ENCODE measurements at regions not wholly inside any gene's neighbourhood (a gene's known extent, or its start where the extent isn't known, plus 50 kb on each side); places are given as distances from the start of the nearest gene placed in this dataset.

DNA sequence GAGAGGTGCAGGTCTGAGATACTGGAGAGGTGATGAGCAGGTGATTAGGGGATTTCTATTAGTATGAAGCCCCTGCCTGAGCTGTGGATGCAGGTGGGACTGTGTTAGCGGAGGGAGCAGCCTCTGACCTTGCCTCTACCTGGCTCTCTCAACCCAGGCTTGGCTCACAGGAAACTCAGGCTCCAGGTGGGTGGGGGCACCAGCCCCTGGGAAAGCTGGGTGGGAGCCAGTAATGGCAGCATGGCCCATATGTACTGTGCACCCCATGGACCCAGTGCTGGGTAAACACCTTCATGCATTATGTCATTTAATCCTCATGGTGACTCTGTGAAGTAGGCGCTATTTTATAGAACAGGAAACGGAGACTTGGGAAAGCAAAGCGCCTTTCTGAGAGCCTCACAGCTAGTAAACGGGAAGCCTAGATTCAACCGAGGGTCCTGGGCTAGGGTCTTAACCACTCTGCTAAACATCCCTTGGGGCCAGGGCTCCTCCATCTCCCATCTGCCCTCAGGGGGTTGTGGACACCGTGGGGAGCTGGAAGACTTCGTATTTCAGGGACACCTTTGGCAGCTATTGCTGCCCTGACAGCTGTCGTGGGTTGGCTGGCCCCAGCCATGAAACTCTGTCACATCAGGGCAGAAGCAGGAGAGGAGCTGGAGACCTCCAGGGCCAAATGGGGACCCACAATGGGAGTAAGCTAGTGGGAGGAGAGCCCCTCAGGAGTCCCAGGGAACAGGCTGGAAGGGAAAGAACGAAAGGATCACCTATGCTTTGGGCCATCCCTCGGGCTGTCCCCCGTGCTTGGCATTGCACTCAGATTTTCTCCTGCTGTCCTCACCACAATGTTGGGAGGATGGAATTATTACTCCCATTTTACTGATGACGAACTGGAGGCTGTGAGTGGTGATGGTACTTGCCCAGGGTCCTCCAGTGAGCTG lies 59.6 kb upstream of the CSF3R start:
- H3K4me3 Mint-ChIP-seq, result no peak overlapping the region
- no peak for DNase-seq
- H3K9me3 Mint-ChIP-seq, result no peaks in the 10 kb centered on the region
- no peaks in the 10 kb centered on the region for H3K4me1 Mint-ChIP-seq
- H3K27ac Mint-ChIP-seq, result no peak overlapping the region
- ChIA-PET CTCF (interaction anchor here (0.6 kb wide), 1 partner anchor 11 kb away, joined by 3 read pairs; no protein-coding TSS in a partner anchor), POLR2A (interaction anchor here (0.7 kb wide), 1 partner anchor 9 kb away, joined by 3 read pairs; no protein-coding TSS in a partner anchor)
- peaks cover 23% of the 10 kb centered on the region for H3K27me3 Mint-ChIP-seq
- no peaks in the 10 kb centered on the region for H3K36me3 Mint-ChIP-seq (ENCODE audit: low read depth)

DNA sequence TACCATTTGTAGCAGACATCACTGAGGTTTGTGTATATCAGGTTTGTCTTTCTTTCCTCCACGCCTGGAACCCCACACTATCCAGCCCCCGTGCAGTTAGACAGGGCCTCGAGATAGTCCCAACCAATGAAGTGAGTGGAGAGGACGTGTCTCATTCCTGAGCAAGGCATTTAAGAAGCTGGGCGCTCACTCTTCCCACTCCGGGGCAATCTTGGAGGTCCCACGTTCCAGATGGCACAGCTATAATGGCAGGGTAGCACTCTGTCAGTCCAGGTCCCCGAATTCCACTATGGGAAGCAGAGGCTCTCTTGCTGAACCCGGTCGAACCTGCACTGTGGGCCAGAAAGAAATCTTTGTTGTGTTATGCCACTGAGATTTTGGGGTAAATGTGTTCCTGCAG lies 57.3 kb upstream of the CSF3R start:
- no peak overlapping the region for H3K4me3 Mint-ChIP-seq
- DNase-seq, result no peak
- H3K9me3 Mint-ChIP-seq, result no peaks in the 10 kb centered on the region
- ChIA-PET CTCF (no interaction called here), POLR2A (no interaction called here)
- H3K27me3 Mint-ChIP-seq, result peaks cover 14% of the 10 kb centered on the region
- H3K27ac Mint-ChIP-seq, result no peak overlapping the region
- no peaks in the 10 kb centered on the region for H3K36me3 Mint-ChIP-seq (ENCODE audit: low read depth)
- no peaks in the 10 kb centered on the region for H3K4me1 Mint-ChIP-seq

DNA sequence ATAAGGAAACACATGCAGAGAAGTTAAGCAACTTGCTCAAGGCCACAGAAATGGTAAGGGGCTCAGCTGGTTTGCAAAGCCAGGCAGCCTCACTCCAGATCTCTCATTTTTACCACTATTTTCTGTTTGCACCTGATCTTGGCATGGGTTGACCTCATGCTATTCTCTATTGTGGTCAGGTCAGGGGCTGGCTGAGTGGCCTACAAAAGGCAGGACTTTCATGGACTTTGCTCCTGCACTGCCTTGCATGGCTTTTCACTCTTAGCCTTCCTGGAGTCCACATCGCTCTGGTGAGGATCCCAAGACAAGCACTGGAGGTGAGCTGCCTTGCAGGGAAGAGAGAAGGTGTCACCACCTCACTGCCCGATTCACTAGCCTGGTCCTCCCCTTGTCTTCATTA lies 56.8 kb upstream of the CSF3R start:
- Mint-ChIP-seq H3K27me3 (peaks cover 15% of the 10 kb centered on the region), H3K9me3 (no peaks in the 10 kb centered on the region), H3K27ac (no peak overlapping the region), H3K36me3 (ENCODE audit: low read depth) (no peaks in the 10 kb centered on the region), H3K4me3 (no peak overlapping the region), H3K4me1 (no peaks in the 10 kb centered on the region)
- CTCF ChIA-PET, result no interaction called here
- POLR2A ChIA-PET, result no interaction called here
- no peak for DNase-seq

DNA sequence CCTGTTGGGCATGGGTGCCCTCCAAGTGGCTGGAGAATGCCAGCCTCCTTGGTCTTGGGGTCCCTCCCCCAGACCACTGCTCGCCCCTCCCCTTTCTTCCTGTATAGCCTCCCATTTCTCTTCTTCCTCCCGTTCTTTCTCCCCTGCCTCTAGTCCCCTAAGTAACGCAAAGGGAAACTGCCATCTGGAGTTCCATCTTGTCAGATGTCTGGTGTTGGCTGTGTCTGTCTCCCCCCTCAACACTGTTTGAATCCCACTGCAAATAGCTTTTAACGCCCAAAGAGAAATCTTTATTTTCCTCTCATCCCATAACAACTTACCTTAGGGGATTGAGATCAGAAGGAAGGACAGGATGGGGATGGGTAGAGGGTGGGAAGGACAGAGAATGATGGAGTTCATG lies 55.3 kb upstream of the CSF3R start:
- ChIA-PET POLR2A (no interaction called here), CTCF (no interaction called here)
- H3K27ac Mint-ChIP-seq, result no peak overlapping the region
- DNase-seq, result no peak
- no peaks in the 10 kb centered on the region for H3K36me3 Mint-ChIP-seq (ENCODE audit: low read depth)
- H3K4me3 Mint-ChIP-seq, result no peak overlapping the region
- H3K4me1 Mint-ChIP-seq, result no peaks in the 10 kb centered on the region
- peaks cover 15% of the 10 kb centered on the region for H3K27me3 Mint-ChIP-seq
- H3K9me3 Mint-ChIP-seq, result no peaks in the 10 kb centered on the region

DNA sequence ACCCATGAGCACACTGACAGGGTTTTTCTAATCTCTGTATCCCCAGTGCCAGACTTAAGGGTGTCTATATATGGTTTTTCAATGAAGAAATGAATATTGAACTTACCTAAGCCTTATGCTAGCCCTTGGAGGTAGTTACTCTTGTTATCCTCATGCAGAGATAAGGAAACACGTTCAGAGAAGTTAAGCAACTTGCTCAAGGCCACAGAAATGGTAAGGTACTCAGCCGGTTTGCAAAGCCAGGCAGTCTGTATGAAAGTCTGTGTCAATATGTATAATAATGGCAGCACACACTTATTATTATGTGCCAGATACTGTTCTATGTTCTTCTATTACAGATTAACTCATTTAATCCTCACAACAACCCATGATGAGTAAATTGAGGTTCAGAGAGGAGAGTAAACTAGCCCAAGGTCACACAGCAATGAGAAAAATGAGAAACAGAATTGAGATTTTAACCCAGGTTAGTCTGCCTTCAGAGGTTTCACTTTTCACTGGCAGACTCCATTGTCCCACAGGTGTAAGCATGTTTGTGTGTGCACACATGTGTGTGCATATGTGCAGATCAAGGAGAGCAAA lies 54.6 kb upstream of the CSF3R start:
- ChIA-PET POLR2A (no interaction called here), CTCF (no interaction called here)
- Mint-ChIP-seq H3K4me3 (no peak overlapping the region), H3K27me3 (peaks cover 18% of the 10 kb centered on the region), H3K9me3 (no peaks in the 10 kb centered on the region), H3K4me1 (no peaks in the 10 kb centered on the region), H3K36me3 (ENCODE audit: low read depth) (no peaks in the 10 kb centered on the region), H3K27ac (no peak overlapping the region)
- DNase-seq, result no peak

DNA sequence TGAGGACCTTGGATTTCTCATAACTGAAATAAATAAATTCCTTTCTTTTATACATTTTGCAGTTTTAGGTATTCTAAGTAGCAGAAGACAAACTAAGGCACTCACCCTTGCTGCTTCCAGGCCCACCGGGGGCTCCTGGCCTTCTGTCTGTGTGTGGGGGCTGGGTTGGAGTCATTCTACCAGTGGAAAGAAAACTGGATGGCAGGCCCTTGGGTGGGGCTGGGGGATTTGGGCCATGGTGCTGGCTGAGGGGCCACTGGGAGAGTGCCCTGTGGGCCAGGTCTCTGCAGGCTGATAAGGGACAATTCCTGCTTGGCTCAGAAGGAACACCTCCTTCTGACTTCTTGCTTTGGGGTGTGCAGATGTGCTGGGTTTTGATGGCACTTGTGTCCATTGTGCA lies 54.0 kb upstream of the CSF3R start:
- Mint-ChIP-seq H3K4me1 (no peaks in the 10 kb centered on the region), H3K36me3 (ENCODE audit: low read depth) (no peaks in the 10 kb centered on the region), H3K27ac (no peak overlapping the region), H3K27me3 (peaks cover 18% of the 10 kb centered on the region), H3K9me3 (no peaks in the 10 kb centered on the region), H3K4me3 (no peak overlapping the region)
- POLR2A ChIA-PET, result no interaction called here
- CTCF ChIA-PET, result no interaction called here
- DNase-seq, result no peak

DNA sequence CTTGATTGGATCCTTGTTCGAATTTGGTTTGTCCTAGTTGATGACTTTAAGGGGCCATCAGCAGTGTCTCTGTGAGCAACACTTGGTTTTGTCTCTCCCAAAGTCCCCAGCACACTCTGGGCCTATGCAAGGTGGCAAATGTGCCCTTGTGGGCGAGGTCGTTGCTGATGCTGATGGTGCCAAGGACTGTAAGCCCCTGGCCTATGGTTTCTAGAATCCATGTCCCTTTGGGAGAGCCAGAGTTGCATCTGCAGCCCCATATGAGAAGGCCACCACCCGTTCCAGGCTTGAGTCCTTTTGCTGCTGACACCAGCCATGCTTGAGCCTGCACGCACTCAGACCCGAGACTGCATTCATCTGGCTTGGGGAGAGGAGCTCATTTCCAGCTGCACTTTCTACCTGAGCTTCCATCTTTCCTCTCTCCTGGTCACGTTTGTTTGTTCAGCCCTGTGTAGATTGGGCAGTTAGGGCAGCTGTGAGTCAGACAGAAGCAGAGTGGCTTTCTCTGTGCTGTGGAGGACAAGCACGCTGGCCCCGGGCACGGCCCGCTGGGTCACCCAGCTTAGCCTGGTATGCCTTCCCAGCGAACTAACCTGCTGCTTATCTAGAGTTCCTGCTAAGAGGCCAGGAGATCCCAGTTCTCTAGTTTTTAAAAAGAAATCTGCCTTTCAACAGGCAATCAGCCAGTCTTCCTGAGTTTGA lies 52.1 kb upstream of the CSF3R start:
- no peaks in the 10 kb centered on the region for H3K4me1 Mint-ChIP-seq
- ChIA-PET CTCF (interaction anchor here (1.2 to 1.3 kb wide), 2 partner anchors 18 to 66 kb away, joined by 3 to 4 read pairs; no protein-coding TSS in a partner anchor), POLR2A (no interaction called here)
- no peaks in the 10 kb centered on the region for H3K9me3 Mint-ChIP-seq
- H3K36me3 Mint-ChIP-seq (ENCODE audit: low read depth), result no peaks in the 10 kb centered on the region
- no peak overlapping the region for H3K27ac Mint-ChIP-seq
- peaks cover 18% of the 10 kb centered on the region for H3K27me3 Mint-ChIP-seq
- H3K4me3 Mint-ChIP-seq, result no peak overlapping the region
- DNase-seq, result no peak

DNA sequence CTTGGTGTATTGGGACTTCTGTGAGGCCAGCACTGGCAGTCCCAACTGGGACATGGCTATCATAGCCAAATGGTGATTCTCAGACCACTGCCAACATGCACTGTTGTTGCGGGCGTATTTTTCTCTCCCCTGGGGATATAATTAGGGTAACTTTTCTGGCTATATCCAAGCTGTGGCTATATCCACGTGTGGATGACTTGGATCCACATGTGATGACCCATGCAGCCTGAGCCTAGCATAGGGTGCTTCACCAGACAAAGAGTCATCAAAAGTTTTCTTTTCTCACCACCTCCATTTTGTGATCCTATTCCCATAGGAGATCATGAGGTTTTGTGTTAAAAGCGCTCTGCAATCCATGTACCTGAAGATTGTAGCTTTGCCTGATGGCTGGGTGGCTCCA lies 51.2 kb upstream of the CSF3R start:
- Mint-ChIP-seq H3K27ac (no peak overlapping the region), H3K4me1 (no peaks in the 10 kb centered on the region), H3K27me3 (peaks cover 16% of the 10 kb centered on the region), H3K9me3 (no peaks in the 10 kb centered on the region), H3K36me3 (ENCODE audit: low read depth) (no peaks in the 10 kb centered on the region), H3K4me3 (no peak overlapping the region)
- DNase-seq, result no peak
- ChIA-PET POLR2A (no interaction called here), CTCF (interaction anchor here (1.2 to 1.4 kb wide), 3 partner anchors 17 to 66 kb away, joined by 3 to 4 read pairs (median 3); no protein-coding TSS in a partner anchor)

DNA sequence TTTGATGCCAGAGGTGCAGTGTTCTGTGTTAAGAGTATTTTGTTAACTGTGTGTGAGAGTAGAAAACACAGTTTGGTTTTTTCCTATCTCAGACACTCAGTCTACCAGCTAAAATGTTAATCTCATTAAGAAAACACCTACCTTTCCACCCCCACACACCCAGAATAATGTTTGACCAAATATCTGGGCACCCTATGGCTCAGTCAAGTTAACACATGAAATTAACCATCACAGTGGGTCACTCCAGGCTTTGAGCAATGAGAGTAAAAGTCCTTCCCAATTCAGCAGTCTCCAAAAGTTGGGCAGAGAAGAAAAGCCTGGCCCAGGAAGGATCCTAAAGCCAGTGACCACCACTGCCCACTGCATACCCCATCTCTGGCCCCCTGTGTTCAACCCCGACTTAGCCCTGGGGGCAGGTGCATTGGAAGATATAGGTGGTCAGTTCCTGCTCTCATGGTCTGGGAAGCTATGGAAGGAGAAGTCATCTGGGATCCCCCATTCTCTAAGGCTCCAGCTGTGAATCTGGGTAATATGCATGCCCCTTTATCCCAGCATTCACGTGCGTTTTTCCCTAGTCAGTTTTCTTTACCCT lies 50.2 kb upstream of the CSF3R start:
- Mint-ChIP-seq H3K9me3 (no peaks in the 10 kb centered on the region), H3K36me3 (ENCODE audit: low read depth) (no peaks in the 10 kb centered on the region), H3K4me3 (no peak overlapping the region), H3K27me3 (peaks cover 14% of the 10 kb centered on the region), H3K27ac (no peak overlapping the region), H3K4me1 (no peaks in the 10 kb centered on the region)
- CTCF ChIA-PET, result interaction anchor here (1.4 kb wide), 1 partner anchor 17 kb away, joined by 3 read pairs; no protein-coding TSS in a partner anchor
- DNase-seq, result no peak
- POLR2A ChIA-PET, result interaction anchor here (0.6 kb wide), 1 partner anchor 9 kb away, joined by 3 read pairs; no protein-coding TSS in a partner anchor

All from activated CD4-positive, alpha-beta T cell treated with anti-CD3 and anti-CD28 coated beads, Interleukin-2, amount 10 ng/mL, durations not matched to agents 7 days and 5 days (primary cell).